ENCODE measurements at regions not wholly inside any gene's neighbourhood (a gene's known extent, or its start where the extent isn't known, plus 50 kb on each side); places are given as distances from the start of the nearest gene placed in this dataset.
"Not testable (repeated sequence)": the region's sequence is repeated elsewhere in the genome, so short reads cannot be mapped to it uniquely, and the experiment has no call there.

DNA sequence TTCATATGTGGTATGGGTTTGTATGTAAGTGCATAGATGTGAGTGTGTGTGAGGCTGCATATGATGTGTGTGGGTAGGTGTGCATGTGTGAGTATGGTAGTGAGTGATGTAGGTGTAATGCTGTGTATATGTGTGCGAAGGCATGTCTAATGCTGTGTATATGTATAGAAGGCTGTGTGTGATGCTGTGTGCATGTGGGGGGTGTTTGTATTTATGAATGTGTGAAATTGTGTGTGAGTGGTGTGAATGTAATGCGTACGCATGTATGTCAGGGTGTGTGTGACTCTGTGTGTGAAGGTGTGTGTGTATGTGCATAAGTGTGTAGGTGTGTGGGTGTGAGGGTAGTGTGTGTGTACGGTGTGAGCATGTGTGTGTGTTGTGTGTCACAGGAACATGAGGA is 300.0 kb downstream of the OMA1 start:
- 86% methylated on average over 4 of the region's 4 CpGs for WGBS (ENCODE audit: insufficient coverage)
- Histone ChIP-seq H3K27me3 (ENCODE audit: control insufficient read depth, insufficient read depth, low read length) (peaks cover 39% of the 10 kb centered on the region), H3K4me1 (ENCODE audit: control insufficient read depth, insufficient read depth, low read length) (peaks cover 4% of the 10 kb centered on the region)

DNA sequence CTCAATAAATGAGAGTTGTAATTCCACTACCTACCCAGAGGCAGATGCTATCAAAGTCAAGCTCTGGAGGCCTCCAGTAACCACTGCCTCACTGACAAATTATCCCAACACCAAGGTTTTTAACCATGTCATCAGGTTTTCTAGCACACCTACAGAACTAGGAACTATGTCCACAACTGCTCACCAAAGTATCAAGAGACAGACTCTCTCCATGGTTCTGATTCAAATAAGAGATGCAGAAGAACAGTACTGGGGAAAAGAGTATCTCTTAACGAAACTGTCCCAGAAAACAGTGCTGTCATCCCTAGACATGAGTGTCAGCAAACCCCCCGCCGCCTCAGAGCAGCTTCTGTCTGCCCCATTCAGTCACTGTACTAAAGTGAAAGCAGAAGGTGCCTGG is 301.7 kb downstream of the OMA1 start:
- H3K27me3 ChIP-seq (ENCODE audit: control insufficient read depth, insufficient read depth, low read length) = peaks cover 26% of the 10 kb centered on the region
- H3K4me3 ChIP-seq (ENCODE audit: low read length) = no peak overlapping the region
- no peaks in the 10 kb centered on the region for H3K9me3 ChIP-seq (replicated peaks; ENCODE audit: control insufficient read depth, low read depth, low read length)
- peaks cover 4% of the 10 kb centered on the region for H3K4me1 ChIP-seq (ENCODE audit: control insufficient read depth, insufficient read depth, low read length)
- H3K36me3 ChIP-seq (ENCODE audit: control insufficient read depth, insufficient read depth, low read length) = no peaks in the 10 kb centered on the region
- no peak overlapping the region for H3K27ac ChIP-seq (ENCODE audit: low read length)
- no peak for DNase-seq
- WGBS (ENCODE audit: insufficient coverage) = 41% methylated on average over 3 of the region's 3 CpGs

More for the DNA sequence above, 300.0 kb downstream of the OMA1 start:
- no peaks in the 10 kb centered on the region for H3K36me3 ChIP-seq (ENCODE audit: control insufficient read depth, insufficient read depth, low read length)
- no peak overlapping the region for H3K27ac ChIP-seq (ENCODE audit: low read length)
- no peak overlapping the region for H3K4me3 ChIP-seq (ENCODE audit: low read length)
- no peak for DNase-seq
- no peaks in the 10 kb centered on the region for H3K9me3 ChIP-seq (replicated peaks; ENCODE audit: control insufficient read depth, low read depth, low read length)

DNA sequence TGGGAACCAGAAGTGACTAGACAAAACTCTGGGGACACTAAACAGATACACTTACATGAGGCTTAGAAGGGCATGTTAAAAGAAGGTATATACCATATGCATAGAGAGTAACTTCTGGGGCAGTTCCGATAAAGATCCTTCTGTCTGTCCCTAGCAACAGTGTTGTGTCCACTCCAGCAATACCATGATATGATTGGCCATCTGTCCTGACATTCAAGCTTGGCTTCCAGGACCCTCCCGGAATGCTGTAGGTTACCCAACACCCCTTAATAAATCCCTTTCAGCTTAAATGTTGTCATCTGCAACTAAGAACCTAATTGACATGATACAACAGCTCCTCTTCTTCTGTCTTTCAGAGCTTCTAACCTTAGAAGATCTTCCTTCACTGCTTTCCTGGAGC is 307.7 kb downstream of the OMA1 start:
- H3K27me3 ChIP-seq (ENCODE audit: control insufficient read depth, insufficient read depth, low read length) = no peaks in the 10 kb centered on the region
- no peaks in the 10 kb centered on the region for H3K9me3 ChIP-seq (replicated peaks; ENCODE audit: control insufficient read depth, low read depth, low read length)
- WGBS (ENCODE audit: insufficient coverage) = 43% methylated on average over 2 of the region's 2 CpGs
- DNase-seq = no peak
- no peaks in the 10 kb centered on the region for H3K36me3 ChIP-seq (ENCODE audit: control insufficient read depth, insufficient read depth, low read length)
- no peaks in the 10 kb centered on the region for H3K4me1 ChIP-seq (ENCODE audit: control insufficient read depth, insufficient read depth, low read length)
- no peak overlapping the region for H3K27ac ChIP-seq (ENCODE audit: low read length)
- H3K4me3 ChIP-seq (ENCODE audit: low read length) = no peak overlapping the region

DNA sequence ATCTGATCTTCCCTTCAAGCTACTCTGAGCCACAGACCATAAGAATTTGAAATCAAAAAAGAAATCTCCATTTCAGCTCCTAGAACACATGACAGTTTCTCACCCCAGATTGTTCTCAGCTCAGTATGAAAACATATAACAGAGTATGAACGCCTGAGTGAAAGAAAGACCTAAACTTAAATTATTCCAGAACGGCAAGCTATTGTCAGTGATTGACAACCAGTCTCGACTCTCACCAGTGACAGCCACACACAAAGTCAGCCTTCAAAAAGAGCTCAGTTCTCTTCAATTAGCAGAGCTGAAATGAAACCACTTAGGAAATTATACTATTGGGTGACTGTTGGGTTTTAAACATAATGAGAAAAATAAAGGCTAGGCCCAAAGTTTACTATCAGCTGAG is 312.8 kb downstream of the OMA1 start:
- Histone ChIP-seq H3K4me1 (ENCODE audit: control insufficient read depth, insufficient read depth, low read length) (no peaks in the 10 kb centered on the region), H3K27ac (ENCODE audit: low read length) (no peak overlapping the region), H3K36me3 (ENCODE audit: control insufficient read depth, insufficient read depth, low read length) (no peaks in the 10 kb centered on the region), H3K27me3 (ENCODE audit: control insufficient read depth, insufficient read depth, low read length) (no peaks in the 10 kb centered on the region), H3K9me3 (replicated peaks; ENCODE audit: control insufficient read depth, low read depth, low read length) (no peaks in the 10 kb centered on the region), H3K4me3 (ENCODE audit: low read length) (no peak overlapping the region)
- WGBS (ENCODE audit: insufficient coverage) = 83% methylated on average over 1 of the region's 3 CpGs
- no peak for DNase-seq

DNA sequence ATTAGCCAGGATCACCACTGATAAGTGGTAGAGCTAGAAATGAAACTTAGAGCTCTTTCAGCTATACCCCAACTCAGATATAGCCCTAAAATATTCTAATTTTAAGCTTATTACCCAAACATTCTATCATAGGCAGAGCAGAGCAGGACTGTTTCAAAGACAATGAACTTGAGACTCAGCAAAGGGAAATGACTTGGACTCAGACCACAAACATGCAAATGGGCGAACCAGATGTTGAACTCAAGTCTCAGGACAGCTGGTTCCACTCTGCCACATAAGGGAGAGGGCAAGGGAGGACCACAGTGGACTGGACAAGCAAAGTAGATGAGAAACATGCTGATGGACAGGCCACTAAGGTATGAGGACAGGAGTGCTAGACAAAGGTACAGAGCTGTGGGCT is 315.3 kb downstream of the OMA1 start:
- H3K36me3 ChIP-seq (ENCODE audit: control insufficient read depth, insufficient read depth, low read length) = no peaks in the 10 kb centered on the region
- no peaks in the 10 kb centered on the region for H3K27me3 ChIP-seq (ENCODE audit: control insufficient read depth, insufficient read depth, low read length)
- H3K9me3 ChIP-seq (replicated peaks; ENCODE audit: control insufficient read depth, low read depth, low read length) = no peaks in the 10 kb centered on the region
- no peak overlapping the region for H3K27ac ChIP-seq (ENCODE audit: low read length)
- H3K4me1 ChIP-seq (ENCODE audit: control insufficient read depth, insufficient read depth, low read length) = no peaks in the 10 kb centered on the region
- DNase-seq = no peak
- no peak overlapping the region for H3K4me3 ChIP-seq (ENCODE audit: low read length)
- 86% methylated on average over 1 of the region's 1 CpG for WGBS (ENCODE audit: insufficient coverage)

DNA sequence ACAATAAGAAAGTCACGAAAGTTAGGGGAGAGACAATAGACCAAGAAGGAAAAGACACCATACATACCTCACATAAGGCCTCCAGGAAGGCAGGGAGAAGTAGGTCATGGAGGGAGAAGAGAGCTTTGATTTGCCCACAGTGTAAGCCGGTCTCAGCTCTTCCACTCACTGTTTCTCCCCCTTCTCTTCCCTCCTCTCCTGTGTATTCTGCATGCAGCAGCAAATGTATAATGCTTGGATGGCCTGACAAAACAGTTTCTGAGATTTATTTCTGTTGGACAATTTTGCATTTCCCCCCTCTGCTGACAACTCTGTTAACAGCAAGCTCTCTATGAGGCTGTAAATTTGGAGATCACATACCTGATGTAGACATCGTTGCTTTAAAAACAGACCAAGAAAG is 318.9 kb downstream of the OMA1 start:
- Histone ChIP-seq H3K4me3 (ENCODE audit: low read length) (no peak overlapping the region), H3K27ac (ENCODE audit: low read length) (no peak overlapping the region), H3K27me3 (ENCODE audit: control insufficient read depth, insufficient read depth, low read length) (no peaks in the 10 kb centered on the region), H3K4me1 (ENCODE audit: control insufficient read depth, insufficient read depth, low read length) (no peaks in the 10 kb centered on the region), H3K9me3 (replicated peaks; ENCODE audit: control insufficient read depth, low read depth, low read length) (no peaks in the 10 kb centered on the region), H3K36me3 (ENCODE audit: control insufficient read depth, insufficient read depth, low read length) (no peaks in the 10 kb centered on the region)
- DNase-seq = no peak
- 67% methylated on average over 1 of the region's 3 CpGs for WGBS (ENCODE audit: insufficient coverage)

DNA sequence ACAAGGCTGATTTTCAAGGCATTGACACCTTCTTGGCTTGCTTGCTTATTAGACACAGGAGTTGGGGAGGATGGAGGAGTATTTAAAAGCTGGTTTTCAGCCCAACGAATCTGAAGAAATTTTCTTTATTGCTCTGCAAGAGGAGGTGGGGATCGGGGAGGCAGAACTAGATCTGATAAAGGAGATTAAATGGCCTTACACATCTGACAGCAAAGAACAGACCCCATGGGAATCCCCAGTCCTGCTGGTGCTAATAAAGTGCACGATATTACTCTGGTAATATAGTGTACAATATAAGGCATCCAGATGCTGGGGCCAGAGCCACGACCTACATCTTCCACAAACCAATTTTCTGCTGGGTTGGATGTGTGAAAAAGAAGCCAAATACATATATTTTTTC is 323.0 kb downstream of the OMA1 start:
- DNase-seq = no peak
- H3K36me3 ChIP-seq (ENCODE audit: control insufficient read depth, insufficient read depth, low read length) = no peaks in the 10 kb centered on the region
- H3K4me1 ChIP-seq (ENCODE audit: control insufficient read depth, insufficient read depth, low read length) = no peaks in the 10 kb centered on the region
- H3K4me3 ChIP-seq (ENCODE audit: low read length) = no peak overlapping the region
- H3K27ac ChIP-seq (ENCODE audit: low read length) = no peak overlapping the region
- no peaks in the 10 kb centered on the region for H3K9me3 ChIP-seq (replicated peaks; ENCODE audit: control insufficient read depth, low read depth, low read length)
- WGBS (ENCODE audit: insufficient coverage) = no CpG with 5 or more reads among the region's 4 CpGs
- H3K27me3 ChIP-seq (ENCODE audit: control insufficient read depth, insufficient read depth, low read length) = no peaks in the 10 kb centered on the region

DNA sequence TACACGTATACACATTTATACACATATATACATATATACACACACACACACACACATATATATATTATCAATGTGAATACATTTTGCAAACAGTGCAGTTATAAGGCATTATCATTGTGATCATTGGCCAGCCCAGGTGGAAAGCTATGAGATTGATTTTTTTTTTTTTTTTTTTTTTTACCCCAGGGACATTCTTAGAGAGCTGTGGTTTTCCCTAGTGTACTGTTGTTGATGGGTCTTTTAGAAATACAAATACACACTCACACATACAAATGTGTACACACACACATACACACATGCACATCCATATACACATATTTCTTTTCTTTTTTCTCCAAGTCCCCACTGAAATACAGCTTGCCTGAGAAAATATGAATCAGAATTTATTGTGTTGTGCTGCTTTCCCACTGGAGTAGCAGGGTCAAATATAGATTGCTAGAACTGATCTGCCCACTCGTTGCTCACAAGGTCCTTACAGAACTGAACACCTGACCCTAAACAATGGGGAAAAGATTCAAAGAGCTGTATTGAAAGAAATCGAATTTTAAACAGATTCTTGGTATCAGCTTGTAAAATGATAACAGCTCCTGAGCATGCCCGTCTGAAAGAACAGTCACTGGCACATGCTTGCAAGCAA is 325.6 kb downstream of the OMA1 start:
- WGBS (ENCODE audit: insufficient coverage) = 50% methylated on average over 1 of the region's 4 CpGs
- Histone ChIP-seq H3K4me3 (ENCODE audit: low read length) (no peak overlapping the region), H3K27ac (ENCODE audit: low read length) (no peak overlapping the region), H3K4me1 (ENCODE audit: control insufficient read depth, insufficient read depth, low read length) (no peaks in the 10 kb centered on the region), H3K36me3 (ENCODE audit: control insufficient read depth, insufficient read depth, low read length) (no peaks in the 10 kb centered on the region), H3K27me3 (ENCODE audit: control insufficient read depth, insufficient read depth, low read length) (no peaks in the 10 kb centered on the region), H3K9me3 (replicated peaks; ENCODE audit: control insufficient read depth, low read depth, low read length) (no peaks in the 10 kb centered on the region)
- DNase-seq = no peak

DNA sequence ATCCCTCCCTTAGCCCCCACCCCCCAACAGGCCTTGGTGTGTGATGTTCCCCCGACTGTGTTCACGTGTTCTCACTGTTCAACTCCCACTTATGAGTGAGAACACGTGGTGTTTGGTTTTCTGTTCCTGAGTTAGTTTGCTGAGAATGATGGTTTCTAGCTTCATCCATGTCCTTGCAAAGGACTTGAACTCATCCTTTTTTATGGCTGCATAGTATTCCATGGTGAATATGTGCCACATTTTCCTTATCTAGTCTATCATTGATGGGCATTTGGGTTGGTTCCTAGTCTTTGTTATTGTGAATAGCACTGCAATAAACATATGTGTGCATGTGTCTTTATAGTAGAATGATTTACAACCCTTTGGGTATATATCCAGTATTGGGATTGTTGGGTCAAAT is 330.4 kb downstream of the OMA1 start:
- H3K4me3 ChIP-seq (ENCODE audit: low read length); H3K9me3 ChIP-seq (replicated peaks; ENCODE audit: control insufficient read depth, low read depth, low read length); DNase-seq; H3K27ac ChIP-seq (ENCODE audit: low read length); H3K4me1 ChIP-seq (ENCODE audit: control insufficient read depth, insufficient read depth, low read length); H3K36me3 ChIP-seq (ENCODE audit: control insufficient read depth, insufficient read depth, low read length); H3K27me3 ChIP-seq (ENCODE audit: control insufficient read depth, insufficient read depth, low read length): not testable (repeated sequence)
- no CpG with 5 or more reads among the region's 3 CpGs for WGBS (ENCODE audit: insufficient coverage)

DNA sequence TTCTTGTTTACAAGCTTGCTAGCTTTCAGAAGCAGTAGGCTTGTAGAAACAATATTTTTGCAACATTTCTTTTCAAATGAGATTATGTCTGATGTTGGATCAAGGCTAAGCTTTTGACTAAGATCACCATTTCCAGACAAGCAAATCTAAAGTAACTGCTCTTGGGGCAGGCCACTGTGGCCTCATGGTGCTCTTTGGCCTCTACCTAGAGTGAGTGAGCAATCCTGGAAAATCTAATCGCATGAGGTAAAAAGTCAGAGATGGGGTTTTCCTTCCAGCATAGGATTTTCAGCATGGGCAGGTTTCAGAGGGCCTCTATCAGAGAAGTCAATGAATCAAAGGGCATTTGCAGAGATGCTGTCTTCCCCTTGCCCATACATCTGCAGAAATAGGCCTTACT is 331.9 kb downstream of the OMA1 start:
- no CpG with 5 or more reads among the region's 1 CpG for WGBS (ENCODE audit: insufficient coverage)
- Histone ChIP-seq H3K27ac (ENCODE audit: low read length) (no peak overlapping the region), H3K4me3 (ENCODE audit: low read length) (no peak overlapping the region), H3K4me1 (ENCODE audit: control insufficient read depth, insufficient read depth, low read length) (no peaks in the 10 kb centered on the region), H3K9me3 (replicated peaks; ENCODE audit: control insufficient read depth, low read depth, low read length) (no peaks in the 10 kb centered on the region), H3K27me3 (ENCODE audit: control insufficient read depth, insufficient read depth, low read length) (no peaks in the 10 kb centered on the region), H3K36me3 (ENCODE audit: control insufficient read depth, insufficient read depth, low read length) (no peaks in the 10 kb centered on the region)
- no peak for DNase-seq

DNA sequence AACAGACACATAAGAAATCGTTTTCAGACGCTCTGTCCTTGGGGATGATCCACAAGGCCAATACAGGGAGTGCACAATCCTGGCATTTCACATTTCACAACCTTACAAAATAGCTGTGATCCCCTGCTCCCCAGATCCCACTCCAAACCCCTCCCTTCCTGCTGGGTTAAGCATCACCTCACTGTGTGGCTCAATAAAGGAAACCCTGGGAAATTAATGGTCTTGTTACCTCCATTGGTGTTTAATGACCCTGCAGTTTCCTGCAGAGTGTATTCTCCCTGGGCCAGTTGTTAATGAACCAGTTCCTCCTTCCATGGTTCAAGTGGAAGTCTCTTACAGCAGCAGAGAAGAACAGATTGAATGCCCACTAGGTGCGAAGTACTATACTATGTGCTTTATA is 334.7 kb downstream of the OMA1 start:
- WGBS (ENCODE audit: insufficient coverage) = 30% methylated on average over 2 of the region's 3 CpGs
- Histone ChIP-seq H3K4me3 (ENCODE audit: low read length) (no peak overlapping the region), H3K9me3 (replicated peaks; ENCODE audit: control insufficient read depth, low read depth, low read length) (no peaks in the 10 kb centered on the region)

More for the DNA sequence above, 334.7 kb downstream of the OMA1 start:
- DNase-seq = no peak
- Histone ChIP-seq H3K27me3 (ENCODE audit: control insufficient read depth, insufficient read depth, low read length) (no peaks in the 10 kb centered on the region), H3K4me1 (ENCODE audit: control insufficient read depth, insufficient read depth, low read length) (no peaks in the 10 kb centered on the region), H3K27ac (ENCODE audit: low read length) (no peak overlapping the region), H3K36me3 (ENCODE audit: control insufficient read depth, insufficient read depth, low read length) (no peaks in the 10 kb centered on the region)
